ENCODE measurements at regions not wholly inside any gene's neighbourhood (a gene's known extent, or its start where the extent isn't known, plus 50 kb on each side); places are given as distances from the start of the nearest gene placed in this dataset.

GRCh38 chrX:99549381-99549780, 860.7 kb downstream of the PCDH19 start:
- no peaks in the 10 kb centered on the region for H3K36me3 ChIP-seq (ENCODE audit: control insufficient read depth, insufficient read depth, low read length)
- CTCF ChIA-PET = no interaction called here
- H3K4me3 ChIP-seq (ENCODE audit: low read depth, low read length) = no peak overlapping the region
- no peak for DNase-seq (ENCODE audit: low read depth)
- no peak for TF ChIP-seq CTCF (IDR thresholded peaks at IDR 0.05; ENCODE audit: insufficient read depth, low read depth, low read length)
- no peaks in the 10 kb centered on the region for H3K27me3 ChIP-seq (ENCODE audit: control insufficient read depth, insufficient read depth, low read length)
- POLR2A ChIA-PET = no interaction called here

GRCh38 chrX:99522450-99522849, 887.6 kb downstream of the PCDH19 start:
- no peak for DNase-seq (ENCODE audit: low read depth)
- H3K4me3 ChIP-seq (ENCODE audit: low read depth, low read length) = no peak overlapping the region
- ChIA-PET POLR2A (no interaction called here), CTCF (no interaction called here)
- no peak for TF ChIP-seq CTCF (IDR thresholded peaks at IDR 0.05; ENCODE audit: insufficient read depth, low read depth, low read length)
- no peaks in the 10 kb centered on the region for H3K36me3 ChIP-seq (ENCODE audit: control insufficient read depth, insufficient read depth, low read length)
- no peaks in the 10 kb centered on the region for H3K27me3 ChIP-seq (ENCODE audit: control insufficient read depth, insufficient read depth, low read length)

- no peak for TF ChIP-seq CTCF (IDR thresholded peaks at IDR 0.05; ENCODE audit: insufficient read depth, low read depth, low read length)
- Histone ChIP-seq H3K36me3 (ENCODE audit: control insufficient read depth, insufficient read depth, low read length) (no peaks in the 10 kb centered on the region), H3K27me3 (ENCODE audit: control insufficient read depth, insufficient read depth, low read length) (no peaks in the 10 kb centered on the region), H3K4me3 (ENCODE audit: low read depth, low read length) (no peak overlapping the region)
- DNase-seq (ENCODE audit: low read depth) = no peak
- POLR2A ChIA-PET = no interaction called here
- CTCF ChIA-PET = no interaction called here
Measured at GRCh38 chrX:99507768-99508167, 902.3 kb downstream of the PCDH19 start.

- no peak for DNase-seq (ENCODE audit: low read depth)
- ChIA-PET POLR2A (no interaction called here), CTCF (no interaction called here)
- TF ChIP-seq CTCF (IDR thresholded peaks at IDR 0.05; ENCODE audit: insufficient read depth, low read depth, low read length) = no peak
- no peaks in the 10 kb centered on the region for H3K36me3 ChIP-seq (ENCODE audit: control insufficient read depth, insufficient read depth, low read length)
- H3K27me3 ChIP-seq (ENCODE audit: control insufficient read depth, insufficient read depth, low read length) = no peaks in the 10 kb centered on the region
- H3K4me3 ChIP-seq (ENCODE audit: low read depth, low read length) = no peak overlapping the region
Measured at GRCh38 chrX:99495453-99495852, 914.6 kb downstream of the PCDH19 start.

- Histone ChIP-seq H3K27me3 (ENCODE audit: control insufficient read depth, insufficient read depth, low read length) (no peaks in the 10 kb centered on the region), H3K4me3 (ENCODE audit: low read depth, low read length) (no peak overlapping the region), H3K36me3 (ENCODE audit: control insufficient read depth, insufficient read depth, low read length) (no peaks in the 10 kb centered on the region)
- ChIA-PET CTCF (no interaction called here), POLR2A (no interaction called here)
- DNase-seq (ENCODE audit: low read depth) = no peak
- no peak for TF ChIP-seq CTCF (IDR thresholded peaks at IDR 0.05; ENCODE audit: insufficient read depth, low read depth, low read length)
Measured at GRCh38 chrX:99494668-99495067, 915.4 kb downstream of the PCDH19 start.

Data from BJ (cell line).